Activated T-cell treated with anti-CD3 and anti-CD28 coated beads for 24 hours (primary cell): ENCODE measurements at regions not wholly inside any gene's neighbourhood (a gene's known extent, or its start where the extent isn't known, plus 50 kb on each side); places are given as distances from the start of the nearest gene placed in this dataset.

ENCODE experiments used
- DNase-seq: peaks from one replicate; pipeline ENCODE4 v3.0.0-alpha.2; 2020; ENCODE audit warnings: low read depth

GRCh38 chr15:47333734-47334133 is 383.6 kb upstream of the SEMA6D start:
- no peak for DNase-seq

GRCh38 chr15:47334805-47335535 is 382.3 kb upstream of the SEMA6D start:
- DNase-seq: no peak

GRCh38 chr15:47337106-47337505 is 380.2 kb upstream of the SEMA6D start:
- DNase-seq: no peak

- DNase-seq: no peak
Measured at GRCh38 chr15:47337836-47338235, 379.5 kb upstream of the SEMA6D start.

- DNase-seq: no peak
Measured at GRCh38 chr15:47338771-47339170, 378.5 kb upstream of the SEMA6D start.

- no peak for DNase-seq
Measured at GRCh38 chr15:47339800-47340570, 377.3 kb upstream of the SEMA6D start.

GRCh38 chr15:47340571-47340920 is 376.8 kb upstream of the SEMA6D start:
- DNase-seq: no peak

GRCh38 chr15:47349179-47349578 is 368.1 kb upstream of the SEMA6D start:
- no peak for DNase-seq

GRCh38 chr15:47351501-47351900 is 365.8 kb upstream of the SEMA6D start:
- no peak for DNase-seq

- no peak for DNase-seq
Measured at GRCh38 chr15:47352217-47352616, 365.1 kb upstream of the SEMA6D start.

- no peak for DNase-seq
Measured at GRCh38 chr15:47355759-47356158, 361.5 kb upstream of the SEMA6D start.

GRCh38 chr15:47356297-47356696 is 361.0 kb upstream of the SEMA6D start:
- DNase-seq: no peak

- DNase-seq: no peak
Measured at GRCh38 chr15:47358876-47359275, 358.4 kb upstream of the SEMA6D start.

GRCh38 chr15:47360305-47360704 is 357.0 kb upstream of the SEMA6D start:
- DNase-seq: no peak

GRCh38 chr15:47362118-47362905 is 355.0 kb upstream of the SEMA6D start:
- no peak for DNase-seq

GRCh38 chr15:47363653-47364052 is 353.7 kb upstream of the SEMA6D start:
- DNase-seq: no peak

- DNase-seq: no peak
Measured at GRCh38 chr15:47364230-47365141, 352.8 kb upstream of the SEMA6D start.

- DNase-seq: no peak
Measured at GRCh38 chr15:47366884-47367283, 350.4 kb upstream of the SEMA6D start.

GRCh38 chr15:47367726-47368390 is 349.4 kb upstream of the SEMA6D start:
- no peak for DNase-seq

- DNase-seq: no peak
Measured at GRCh38 chr15:47371939-47372338, 345.4 kb upstream of the SEMA6D start.

- DNase-seq: no peak
Measured at GRCh38 chr15:47374222-47374621, 343.1 kb upstream of the SEMA6D start.
